ENCODE measurements at regions not wholly inside any gene's neighbourhood (a gene's known extent, or its start where the extent isn't known, plus 50 kb on each side); places are given as distances from the start of the nearest gene placed in this dataset.

DNA sequence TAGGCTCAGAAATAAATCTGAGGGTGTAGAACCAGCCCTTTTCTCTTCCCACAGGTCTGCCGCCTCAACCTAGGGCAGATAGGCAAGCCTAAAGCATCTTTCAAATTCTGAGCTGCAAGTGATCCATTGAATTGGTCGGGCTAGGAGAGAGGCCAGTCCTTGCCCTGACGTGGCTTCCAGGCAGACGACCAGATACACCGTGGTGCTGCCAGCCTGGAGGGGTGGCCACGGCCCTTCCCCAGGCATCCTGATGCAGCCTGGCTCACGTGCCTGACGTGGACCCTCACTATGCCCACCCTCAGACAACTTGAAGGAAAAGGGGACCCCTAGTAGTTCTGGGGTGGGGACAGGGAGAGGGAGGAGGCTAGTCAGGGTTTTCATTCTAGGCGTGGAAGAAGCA lies 859.3 kb upstream of the KLHL1 start:
- Histone ChIP-seq H3K9me3 (no peaks in the 10 kb centered on the region), H3K27me3 (no peaks in the 10 kb centered on the region), H3K4me1 (no peaks in the 10 kb centered on the region), H3K36me3 (no peaks in the 10 kb centered on the region), H3K27ac (no peak overlapping the region), H3K4me3 (no peak overlapping the region)
- TF ChIP-seq, protein P1, sequence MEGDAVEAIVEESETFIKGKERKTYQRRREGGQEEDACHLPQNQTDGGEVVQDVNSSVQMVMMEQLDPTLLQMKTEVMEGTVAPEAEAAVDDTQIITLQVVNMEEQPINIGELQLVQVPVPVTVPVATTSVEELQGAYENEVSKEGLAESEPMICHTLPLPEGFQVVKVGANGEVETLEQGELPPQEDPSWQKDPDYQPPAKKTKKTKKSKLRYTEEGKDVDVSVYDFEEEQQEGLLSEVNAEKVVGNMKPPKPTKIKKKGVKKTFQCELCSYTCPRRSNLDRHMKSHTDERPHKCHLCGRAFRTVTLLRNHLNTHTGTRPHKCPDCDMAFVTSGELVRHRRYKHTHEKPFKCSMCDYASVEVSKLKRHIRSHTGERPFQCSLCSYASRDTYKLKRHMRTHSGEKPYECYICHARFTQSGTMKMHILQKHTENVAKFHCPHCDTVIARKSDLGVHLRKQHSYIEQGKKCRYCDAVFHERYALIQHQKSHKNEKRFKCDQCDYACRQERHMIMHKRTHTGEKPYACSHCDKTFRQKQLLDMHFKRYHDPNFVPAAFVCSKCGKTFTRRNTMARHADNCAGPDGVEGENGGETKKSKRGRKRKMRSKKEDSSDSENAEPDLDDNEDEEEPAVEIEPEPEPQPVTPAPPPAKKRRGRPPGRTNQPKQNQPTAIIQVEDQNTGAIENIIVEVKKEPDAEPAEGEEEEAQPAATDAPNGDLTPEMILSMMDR (IDR thresholded peaks at IDR 0.05): no peak
- 75 to 77% methylated on average over 9 of the region's 9 CpGs for WGBS, 2 donors
- no peak for FAIRE-seq
- DNase-seq: peak in 1 of 6 donors; percentile 21
- no peak for ATAC-seq
- intact Hi-C loops (cut with DNase I): no loop called here

DNA sequence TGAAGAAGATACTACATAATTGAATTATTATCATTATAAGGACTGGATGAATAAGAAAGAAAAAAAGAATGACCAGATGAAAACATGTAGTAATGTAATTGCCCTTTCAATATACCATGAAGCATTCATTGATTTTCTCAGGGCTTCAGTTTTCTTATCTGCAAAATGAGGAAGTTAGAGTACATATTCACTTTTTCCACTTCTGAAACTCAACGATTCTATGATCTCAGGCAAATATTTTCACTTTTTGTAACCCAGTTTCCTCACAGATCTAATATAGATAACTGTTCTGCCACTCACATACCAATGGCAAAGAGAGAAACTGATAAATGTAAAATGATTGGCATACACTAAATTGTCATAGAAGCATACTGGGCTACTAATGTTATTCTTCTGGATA lies 856.6 kb upstream of the KLHL1 start:
- Histone ChIP-seq H3K4me1 (no peaks in the 10 kb centered on the region), H3K36me3 (no peaks in the 10 kb centered on the region), H3K27ac (no peak overlapping the region), H3K4me3 (no peak overlapping the region), H3K27me3 (no peaks in the 10 kb centered on the region), H3K9me3 (no peaks in the 10 kb centered on the region)
- FAIRE-seq: no peak
- intact Hi-C loops (cut with DNase I): no loop called here
- TF ChIP-seq, protein P1 (IDR thresholded peaks at IDR 0.05): no peak
- no peak for ATAC-seq
- 4% methylated on average over 1 of the region's 1 CpG for WGBS, 2 donors
- no peak for DNase-seq

DNA sequence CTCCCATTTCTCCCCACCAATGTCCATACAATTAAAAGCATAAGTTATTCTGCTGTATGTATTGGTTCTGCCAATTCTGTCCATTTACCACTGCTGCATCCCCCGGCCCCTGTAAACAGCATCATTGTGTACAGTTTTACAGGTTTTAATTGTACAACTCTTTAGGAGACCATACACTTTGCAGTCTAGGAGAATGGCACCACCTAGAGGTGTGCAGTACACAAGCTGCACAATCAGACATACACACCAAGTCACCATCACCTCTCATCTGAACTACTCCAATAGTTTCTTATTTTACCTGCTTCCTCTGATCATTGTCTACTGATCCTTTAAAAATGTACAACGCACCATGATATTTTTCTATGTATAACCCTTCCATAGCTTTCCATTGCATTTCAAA lies 855.9 kb upstream of the KLHL1 start:
- Histone ChIP-seq H3K4me1 (no peaks in the 10 kb centered on the region), H3K4me3 (no peak overlapping the region), H3K9me3 (no peaks in the 10 kb centered on the region), H3K27ac (no peak overlapping the region), H3K27me3 (no peaks in the 10 kb centered on the region), H3K36me3 (no peaks in the 10 kb centered on the region)
- ATAC-seq (no peak), DNase-seq (no peak), FAIRE-seq (no peak)
- TF ChIP-seq, protein P1 (IDR thresholded peaks at IDR 0.05): no peak
- intact Hi-C loops (cut with DNase I): no loop called here
- 89 to 91% methylated on average over 2 of the region's 2 CpGs for WGBS, 2 donors

DNA sequence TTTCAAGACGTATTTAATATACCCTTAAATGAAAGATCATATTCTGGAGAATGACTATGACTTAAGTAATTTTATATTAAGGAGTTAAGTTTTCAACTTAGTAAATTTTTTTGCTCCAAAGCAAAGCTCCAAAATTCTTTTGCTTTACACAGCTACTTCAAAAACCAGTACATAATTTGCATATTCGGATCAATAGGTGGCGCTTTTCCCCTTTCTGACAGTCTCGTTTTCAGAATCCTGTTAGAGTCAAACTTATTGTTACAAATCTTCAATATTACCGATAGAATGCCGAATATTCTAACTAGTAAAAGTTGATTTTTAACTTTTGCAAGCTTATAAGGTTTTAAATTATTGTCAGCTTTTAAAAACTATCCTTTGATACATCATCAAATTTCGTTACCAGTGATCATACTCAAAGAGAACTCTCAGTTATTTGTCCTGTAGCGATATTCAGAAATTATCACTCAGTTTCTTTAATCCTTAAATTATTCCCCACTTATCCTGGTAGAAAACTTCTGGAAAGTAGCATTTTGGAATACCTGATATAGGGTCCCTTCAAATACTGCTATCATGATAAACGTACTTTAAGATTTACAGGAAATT lies 852.7 kb upstream of the KLHL1 start:
- WGBS, 2 donors: 26 to 29% methylated on average over 9 of the region's 9 CpGs
- Histone ChIP-seq H3K27me3 (no peaks in the 10 kb centered on the region), H3K9me3 (no peaks in the 10 kb centered on the region), H3K4me1 (no peaks in the 10 kb centered on the region), H3K27ac (no peak overlapping the region), H3K36me3 (no peaks in the 10 kb centered on the region), H3K4me3 (no peak overlapping the region)
- intact Hi-C loops (cut with DNase I): no loop called here
- ATAC-seq (peak in 1 of 4 donors; percentile 39), FAIRE-seq (peak; percentile 86), DNase-seq (no peak)
- TF ChIP-seq, protein P1 (IDR thresholded peaks at IDR 0.05): peak in 2 of 4 donors; percentile 36 to 41

DNA sequence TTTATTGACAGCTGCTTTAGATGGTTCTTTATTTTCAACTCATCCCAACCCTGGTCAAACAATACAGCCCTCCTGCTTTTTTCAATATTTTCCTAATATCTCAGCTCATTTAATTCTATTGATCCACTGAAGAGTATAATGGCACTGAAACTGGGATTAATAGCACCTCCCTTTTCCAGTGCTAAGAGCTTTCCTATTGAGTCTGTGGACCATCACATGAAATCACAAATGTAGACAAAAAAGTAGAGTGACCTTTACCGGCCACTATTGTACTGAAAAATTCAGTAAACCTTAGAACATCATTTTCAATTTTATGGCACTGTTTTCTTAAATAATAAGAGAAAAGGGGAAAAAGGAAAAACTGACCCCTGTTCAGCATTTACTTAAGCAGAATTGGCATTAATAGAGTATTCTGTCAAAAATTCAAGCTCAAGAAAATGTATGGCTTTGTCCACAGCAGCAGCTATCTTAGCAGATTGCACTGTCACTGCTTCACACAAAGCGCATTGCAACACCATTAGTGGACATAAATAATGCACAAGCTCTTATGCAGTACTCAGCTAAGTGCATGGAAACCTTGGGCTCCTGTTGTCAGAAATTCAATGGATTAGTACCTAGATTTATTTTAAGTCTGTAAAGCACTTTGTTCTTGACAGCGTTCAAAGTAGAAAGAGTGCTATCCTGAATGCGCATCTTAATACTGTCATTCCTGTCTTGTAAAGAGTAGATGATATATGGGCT lies 851.0 kb upstream of the KLHL1 start:
- Histone ChIP-seq H3K9me3 (no peaks in the 10 kb centered on the region), H3K36me3 (no peaks in the 10 kb centered on the region), H3K27ac (no peak overlapping the region), H3K4me1 (no peaks in the 10 kb centered on the region), H3K4me3 (no peak overlapping the region), H3K27me3 (peaks cover 0 to 5% (median 0%) of the 10 kb centered on the region in 4 donors)
- DNase-seq (no peak), FAIRE-seq (no peak), ATAC-seq (no peak)
- intact Hi-C loops (cut with DNase I): no loop called here
- TF ChIP-seq, protein P1 (IDR thresholded peaks at IDR 0.05): no peak
- 65 to 72% methylated on average over 4 of the region's 4 CpGs for WGBS, 2 donors
